ENCODE measurements at regions not wholly inside any gene's neighbourhood (a gene's known extent, or its start where the extent isn't known, plus 50 kb on each side); places are given as distances from the start of the nearest gene placed in this dataset.
"Not testable (repeated sequence)": the region's sequence is repeated elsewhere in the genome, so short reads cannot be mapped to it uniquely, and the experiment has no call there.

GRCh38 chr1:213416461-213417224 lies 365.6 kb downstream of the RPS6KC1 start:
- no peaks in the 10 kb centered on the region for H3K4me1 ChIP-seq (replicated peaks)
- no peak overlapping the region for H3K27ac ChIP-seq
- H3K36me3 ChIP-seq = no peaks in the 10 kb centered on the region
- no peak for DNase-seq (ENCODE audit: low read depth in 1 of 2, low spot score in 2 of 2)
- no peaks in the 10 kb centered on the region for H3K27me3 ChIP-seq (replicated peaks)
- H3K9me3 ChIP-seq (replicated peaks) = no peaks in the 10 kb centered on the region; the same call in 1 of the 2 replicates
- H3K4me3 ChIP-seq = no peak overlapping the region

GRCh38 chr1:213417225-213417820 lies 366.3 kb downstream of the RPS6KC1 start:
- no peak for DNase-seq (ENCODE audit: low read depth in 1 of 2, low spot score in 2 of 2)

GRCh38 chr1:213417846-213418245 lies 366.8 kb downstream of the RPS6KC1 start:
- Histone ChIP-seq H3K4me3 (no peak overlapping the region), H3K27ac (no peak overlapping the region), H3K4me1 (replicated peaks) (no peaks in the 10 kb centered on the region), H3K36me3 (no peaks in the 10 kb centered on the region), H3K27me3 (replicated peaks) (0 out of 2 replicates have a peak, but pooled peaks cover 4% of the 10 kb centered on the region), H3K9me3 (replicated peaks) (no peaks in the 10 kb centered on the region; the same call in 1 of the 2 replicates)
- DNase-seq (ENCODE audit: low read depth in 1 of 2, low spot score in 2 of 2) = no peak

More at GRCh38 chr1:213417225-213417820, 366.3 kb downstream of the RPS6KC1 start:
- H3K27ac ChIP-seq = no peak overlapping the region
- H3K27me3 ChIP-seq (replicated peaks) = 0 out of 2 replicates have a peak, but pooled peaks cover 4% of the 10 kb centered on the region
- H3K4me3 ChIP-seq = no peak overlapping the region
- no peaks in the 10 kb centered on the region; the same call in 1 of the 2 replicates for H3K9me3 ChIP-seq (replicated peaks)
- H3K36me3 ChIP-seq = no peaks in the 10 kb centered on the region
- no peaks in the 10 kb centered on the region for H3K4me1 ChIP-seq (replicated peaks)

- Histone ChIP-seq H3K4me1 (replicated peaks) (no peaks in the 10 kb centered on the region), H3K4me3 (no peak overlapping the region), H3K36me3 (no peaks in the 10 kb centered on the region), H3K27me3 (replicated peaks) (0 out of 2 replicates have a peak, but pooled peaks cover 4% of the 10 kb centered on the region), H3K27ac (no peak overlapping the region), H3K9me3 (replicated peaks) (no peaks in the 10 kb centered on the region; the same call in 1 of the 2 replicates)
- DNase-seq (ENCODE audit: low read depth in 1 of 2, low spot score in 2 of 2) = peak in 1 of 2 experiments; percentile 33
Observed at GRCh38 chr1:213418268-213419071, 367.4 kb downstream of the RPS6KC1 start.

GRCh38 chr1:213419401-213420030 lies 368.5 kb downstream of the RPS6KC1 start:
- H3K36me3 ChIP-seq = no peaks in the 10 kb centered on the region
- no peaks in the 10 kb centered on the region for H3K4me1 ChIP-seq (replicated peaks)
- no peak overlapping the region for H3K27ac ChIP-seq
- no peak overlapping the region for H3K4me3 ChIP-seq
- no peaks in the 10 kb centered on the region for H3K9me3 ChIP-seq (replicated peaks)
- peak in 1 of 2 experiments; percentile 14 for DNase-seq (ENCODE audit: low read depth in 1 of 2, low spot score in 2 of 2)
- 0 out of 2 replicates have a peak, but pooled peaks cover 8% of the 10 kb centered on the region for H3K27me3 ChIP-seq (replicated peaks)

- not testable (repeated sequence) for H3K36me3 ChIP-seq
Observed at GRCh38 chr1:213421178-213421577, 370.1 kb downstream of the RPS6KC1 start.

GRCh38 chr1:213423041-213423440 lies 372.0 kb downstream of the RPS6KC1 start:
- no peak for DNase-seq (ENCODE audit: low read depth in 1 of 2, low spot score in 2 of 2)
- Histone ChIP-seq H3K27me3 (replicated peaks) (peaks cover 18% of the 10 kb centered on the region), H3K36me3 (no peaks in the 10 kb centered on the region), H3K4me3 (no peak overlapping the region), H3K4me1 (replicated peaks) (no peaks in the 10 kb centered on the region), H3K9me3 (replicated peaks) (no peaks in the 10 kb centered on the region), H3K27ac (no peak overlapping the region)

More at GRCh38 chr1:213421178-213421577, 370.1 kb downstream of the RPS6KC1 start:
- H3K9me3 ChIP-seq (replicated peaks); H3K27me3 ChIP-seq (replicated peaks); H3K4me1 ChIP-seq (replicated peaks); H3K4me3 ChIP-seq; H3K27ac ChIP-seq; DNase-seq (ENCODE audit: low read depth in 1 of 2, low spot score in 2 of 2): not testable (repeated sequence)

GRCh38 chr1:213423605-213424004 lies 372.6 kb downstream of the RPS6KC1 start:
- H3K27ac ChIP-seq = no peak overlapping the region
- no peaks in the 10 kb centered on the region for H3K4me1 ChIP-seq (replicated peaks)
- H3K9me3 ChIP-seq (replicated peaks) = no peaks in the 10 kb centered on the region
- no peak overlapping the region for H3K4me3 ChIP-seq
- no peaks in the 10 kb centered on the region for H3K36me3 ChIP-seq
- H3K27me3 ChIP-seq (replicated peaks) = peaks cover 18% of the 10 kb centered on the region
- no peak for DNase-seq (ENCODE audit: low read depth in 1 of 2, low spot score in 2 of 2)

- H3K4me1 ChIP-seq (replicated peaks) = no peaks in the 10 kb centered on the region
- no peak overlapping the region for H3K27ac ChIP-seq
- no peak overlapping the region for H3K4me3 ChIP-seq
- H3K9me3 ChIP-seq (replicated peaks) = no peaks in the 10 kb centered on the region
- DNase-seq (ENCODE audit: low read depth in 1 of 2, low spot score in 2 of 2) = no peak
- peaks cover 18% of the 10 kb centered on the region for H3K27me3 ChIP-seq (replicated peaks)
- no peaks in the 10 kb centered on the region for H3K36me3 ChIP-seq
Observed at GRCh38 chr1:213425376-213426030, 374.5 kb downstream of the RPS6KC1 start.

GRCh38 chr1:213429642-213430041 lies 378.6 kb downstream of the RPS6KC1 start:
- no peak overlapping the region for H3K27ac ChIP-seq
- H3K27me3 ChIP-seq (replicated peaks) = peaks cover 10% of the 10 kb centered on the region
- H3K4me1 ChIP-seq (replicated peaks) = no peaks in the 10 kb centered on the region
- H3K9me3 ChIP-seq (replicated peaks) = no peaks in the 10 kb centered on the region
- no peak overlapping the region for H3K4me3 ChIP-seq
- DNase-seq (ENCODE audit: low read depth in 1 of 2, low spot score in 2 of 2) = no peak
- H3K36me3 ChIP-seq = no peaks in the 10 kb centered on the region

GRCh38 chr1:213435715-213436114 lies 384.7 kb downstream of the RPS6KC1 start:
- H3K9me3 ChIP-seq (replicated peaks) = no peaks in the 10 kb centered on the region
- no peaks in the 10 kb centered on the region for H3K36me3 ChIP-seq
- no peak overlapping the region for H3K27ac ChIP-seq
- no peak for DNase-seq (ENCODE audit: low read depth in 1 of 2, low spot score in 2 of 2)
- H3K27me3 ChIP-seq (replicated peaks) = no peaks in the 10 kb centered on the region
- no peaks in the 10 kb centered on the region for H3K4me1 ChIP-seq (replicated peaks)
- H3K4me3 ChIP-seq = no peak overlapping the region

GRCh38 chr1:213438339-213438738 lies 387.3 kb downstream of the RPS6KC1 start:
- Histone ChIP-seq H3K36me3 (no peaks in the 10 kb centered on the region), H3K27me3 (replicated peaks) (no peaks in the 10 kb centered on the region), H3K4me3 (no peak overlapping the region), H3K4me1 (replicated peaks) (no peaks in the 10 kb centered on the region), H3K27ac (no peak overlapping the region), H3K9me3 (replicated peaks) (no peaks in the 10 kb centered on the region)
- no peak for DNase-seq (ENCODE audit: low read depth in 1 of 2, low spot score in 2 of 2)

GRCh38 chr1:213439703-213440102 lies 388.7 kb downstream of the RPS6KC1 start:
- no peak for DNase-seq (ENCODE audit: low read depth in 1 of 2, low spot score in 2 of 2)
- Histone ChIP-seq H3K27ac (no peak overlapping the region), H3K27me3 (replicated peaks) (no peaks in the 10 kb centered on the region), H3K4me1 (replicated peaks) (no peaks in the 10 kb centered on the region), H3K9me3 (replicated peaks) (no peaks in the 10 kb centered on the region), H3K36me3 (no peaks in the 10 kb centered on the region), H3K4me3 (no peak overlapping the region)
